ENCODE measurements at regions not wholly inside any gene's neighbourhood (a gene's known extent, or its start where the extent isn't known, plus 50 kb on each side); places are given as distances from the start of the nearest gene placed in this dataset.

DNA sequence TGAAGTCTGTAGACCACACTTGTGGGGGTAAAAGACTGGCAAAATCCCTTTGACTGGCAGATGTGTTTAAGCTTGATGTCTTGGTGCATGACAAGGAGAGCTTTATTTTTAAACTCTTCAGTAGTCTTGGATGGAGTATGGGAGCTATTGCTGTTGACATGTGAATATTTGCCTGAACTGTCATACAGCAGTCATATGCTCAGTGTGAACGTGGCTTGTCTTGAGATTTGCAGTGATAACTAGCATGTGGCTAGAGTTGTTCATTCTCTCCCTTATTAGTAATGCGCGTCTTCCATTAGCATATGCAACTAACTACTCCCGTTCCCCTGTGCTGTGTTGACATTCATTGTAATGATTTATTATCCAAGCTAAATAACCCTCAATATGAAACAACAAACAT lies 523.6 kb upstream of the WWC1 start:
- no peak for DNase-seq

DNA sequence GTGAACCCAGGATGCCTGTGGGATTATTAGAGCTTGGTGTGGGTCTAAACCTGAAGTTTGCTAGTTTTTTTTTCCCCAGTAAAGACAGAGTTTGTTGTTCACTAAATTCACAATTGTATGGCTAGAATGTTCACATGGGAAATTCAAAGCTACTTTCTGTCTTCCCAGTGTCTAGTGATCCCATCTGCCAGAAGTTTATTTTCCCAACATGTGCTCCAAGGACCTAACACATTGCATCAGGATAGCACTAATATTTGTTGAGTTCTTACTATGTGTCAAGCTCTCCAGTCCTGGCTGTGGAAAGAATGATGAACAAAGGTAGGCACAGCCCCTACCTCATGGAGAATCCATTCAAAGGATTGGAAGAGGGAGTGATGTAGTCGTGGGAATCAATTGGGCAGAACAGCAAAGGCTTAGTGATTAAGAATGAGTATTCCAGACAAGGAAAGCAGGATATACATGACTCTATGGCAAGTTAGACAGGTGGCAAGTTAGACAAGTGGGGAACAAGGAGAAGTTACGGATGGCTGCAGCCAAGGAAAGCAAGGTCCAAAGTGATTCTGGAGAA lies 521.5 kb upstream of the WWC1 start:
- DNase-seq, result no peak

DNA sequence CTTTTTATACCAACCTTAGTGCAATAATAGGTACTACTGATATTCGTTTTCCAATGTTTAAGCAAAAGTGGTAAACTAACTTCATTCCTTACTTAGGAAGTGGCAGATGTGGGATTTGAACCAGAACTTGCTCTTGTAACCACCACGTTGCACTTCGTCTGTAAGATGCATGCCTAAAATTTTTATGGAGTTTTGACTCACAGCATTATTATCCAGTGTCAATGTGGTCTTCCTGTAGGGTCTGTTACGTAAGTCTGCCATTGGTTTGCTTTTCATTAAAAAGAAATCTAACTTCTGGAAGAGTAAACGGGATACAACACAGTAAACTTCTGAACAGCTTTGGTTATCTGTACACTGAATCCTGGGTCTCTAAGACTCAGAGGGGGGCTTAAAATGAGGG lies 521.0 kb upstream of the WWC1 start:
- no peak for DNase-seq

DNA sequence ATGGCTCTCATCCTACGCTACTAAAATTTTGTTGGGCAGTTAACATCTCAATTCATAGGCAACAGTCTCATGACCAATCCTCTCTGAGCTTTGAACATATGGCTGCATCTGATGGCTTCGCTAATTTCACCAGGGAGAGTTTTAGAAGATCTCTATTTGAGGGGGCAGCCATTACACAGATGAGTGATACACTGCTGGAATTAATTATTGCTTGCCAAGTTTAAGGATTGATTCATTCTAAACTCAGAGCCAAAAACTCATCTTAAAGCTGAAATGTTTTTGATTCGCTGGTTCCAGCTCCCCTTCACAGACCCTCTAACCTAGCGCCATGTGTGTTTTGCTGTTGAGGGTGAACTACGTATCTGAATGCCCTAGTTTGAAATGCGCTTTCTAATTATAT lies 519.9 kb upstream of the WWC1 start:
- DNase-seq, result no peak

DNA sequence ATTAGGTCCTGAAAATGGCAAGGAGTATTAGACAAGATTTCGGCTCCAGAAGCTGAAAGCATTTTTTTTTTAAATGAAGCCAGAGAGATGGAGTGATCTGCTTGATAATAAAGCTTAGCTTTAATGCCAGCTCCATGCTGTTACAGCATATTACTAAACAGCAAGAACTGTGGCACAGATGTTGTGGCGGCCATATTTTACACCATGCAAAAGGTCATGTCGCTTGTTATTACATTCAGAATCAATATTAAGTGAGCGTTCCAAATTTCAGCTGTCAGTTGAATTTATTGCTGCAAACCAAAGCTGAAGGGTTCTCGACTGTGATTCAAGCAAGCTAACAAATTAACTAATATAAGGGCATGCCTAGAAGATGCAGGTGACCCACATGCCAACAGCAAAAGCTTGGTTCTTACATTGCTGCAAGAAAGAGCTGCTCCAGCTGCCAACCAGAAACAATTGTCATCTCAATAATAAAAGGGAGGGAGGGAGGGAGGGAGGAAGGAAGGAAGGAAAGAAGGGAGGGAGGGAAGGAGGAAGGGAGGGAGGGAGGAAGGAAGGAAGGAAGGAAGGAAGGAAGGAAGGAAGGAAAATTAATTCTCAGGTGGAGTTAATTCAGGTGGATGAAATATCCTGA lies 517.7 kb upstream of the WWC1 start:
- DNase-seq, result no peak

DNA sequence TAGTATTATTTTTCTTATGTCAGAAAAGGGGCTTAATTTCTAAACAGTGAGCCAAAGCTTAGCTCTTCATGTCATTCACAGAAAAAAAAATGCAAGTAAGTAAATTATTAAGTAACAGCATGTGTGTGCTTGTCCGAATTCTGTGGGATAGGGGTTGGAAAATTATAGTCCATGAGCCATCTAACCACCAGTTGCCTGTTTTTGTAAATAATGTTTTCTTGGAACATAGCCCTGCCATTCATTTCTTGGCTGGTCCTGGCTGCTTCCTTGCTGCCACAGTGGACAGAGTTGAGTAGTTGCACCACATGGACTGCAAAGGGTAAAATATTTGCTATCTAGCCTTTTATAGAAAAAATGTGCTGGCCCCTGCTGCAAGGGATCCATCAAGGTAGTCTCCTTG lies 513.7 kb upstream of the WWC1 start:
- no peak for DNase-seq

DNA sequence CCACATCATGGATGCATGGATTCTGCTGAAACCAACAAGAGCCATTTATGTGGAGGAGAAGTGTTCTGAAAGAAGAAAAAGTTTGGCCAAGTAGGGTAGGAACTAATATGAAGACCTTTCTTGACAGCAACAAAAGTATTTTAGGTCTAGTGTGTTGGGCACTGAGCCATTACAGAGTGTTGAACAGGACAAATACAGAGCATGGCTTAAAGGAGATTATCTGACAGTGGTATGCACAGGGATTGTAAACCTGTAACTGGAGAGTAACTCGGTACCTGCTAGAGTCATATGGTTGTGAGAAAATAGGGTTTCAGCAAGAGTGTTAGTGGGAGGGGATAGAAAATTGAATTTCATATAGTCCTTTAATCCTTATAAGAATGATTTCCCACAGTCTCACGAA lies 513.2 kb upstream of the WWC1 start:
- DNase-seq, result no peak

DNA sequence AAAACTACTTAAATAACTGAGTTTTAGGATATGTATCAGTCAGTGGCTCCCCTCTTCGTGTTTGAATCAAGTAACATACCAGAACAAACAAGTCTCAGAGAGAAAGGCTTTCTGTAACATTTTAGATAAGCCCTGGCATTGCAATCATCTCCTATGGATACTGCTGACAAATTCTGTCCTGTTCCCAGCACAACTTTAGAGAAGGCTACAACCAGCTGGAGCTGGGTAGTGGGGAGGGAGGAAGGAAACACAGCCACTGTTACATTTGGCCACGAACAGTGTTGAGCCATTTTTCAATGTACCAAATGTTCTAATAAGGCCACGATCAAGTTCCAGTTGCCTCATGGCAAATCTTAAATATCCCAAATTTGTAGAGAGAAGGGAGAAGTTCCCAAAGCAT lies 511.8 kb upstream of the WWC1 start:
- no peak for DNase-seq

DNA sequence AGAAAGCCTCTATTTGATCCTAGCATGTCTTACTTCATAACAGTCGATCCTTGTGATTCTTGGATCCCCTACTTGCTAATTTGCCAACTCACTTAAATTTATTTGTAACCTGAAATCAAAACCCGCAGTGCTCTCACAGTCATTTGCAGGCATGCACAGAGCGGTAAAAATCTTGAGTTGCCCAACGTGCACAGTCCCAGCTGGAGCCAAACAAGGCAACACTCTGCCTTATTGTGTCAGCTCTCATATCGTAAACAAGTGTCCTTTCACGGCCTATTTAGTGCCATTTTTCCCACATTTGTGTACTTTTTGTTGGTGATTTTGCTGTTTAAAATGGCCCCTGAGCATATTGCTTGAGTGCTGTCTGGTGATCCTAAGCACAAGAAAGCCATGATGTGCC lies 511.3 kb upstream of the WWC1 start:
- DNase-seq, result no peak

DNA sequence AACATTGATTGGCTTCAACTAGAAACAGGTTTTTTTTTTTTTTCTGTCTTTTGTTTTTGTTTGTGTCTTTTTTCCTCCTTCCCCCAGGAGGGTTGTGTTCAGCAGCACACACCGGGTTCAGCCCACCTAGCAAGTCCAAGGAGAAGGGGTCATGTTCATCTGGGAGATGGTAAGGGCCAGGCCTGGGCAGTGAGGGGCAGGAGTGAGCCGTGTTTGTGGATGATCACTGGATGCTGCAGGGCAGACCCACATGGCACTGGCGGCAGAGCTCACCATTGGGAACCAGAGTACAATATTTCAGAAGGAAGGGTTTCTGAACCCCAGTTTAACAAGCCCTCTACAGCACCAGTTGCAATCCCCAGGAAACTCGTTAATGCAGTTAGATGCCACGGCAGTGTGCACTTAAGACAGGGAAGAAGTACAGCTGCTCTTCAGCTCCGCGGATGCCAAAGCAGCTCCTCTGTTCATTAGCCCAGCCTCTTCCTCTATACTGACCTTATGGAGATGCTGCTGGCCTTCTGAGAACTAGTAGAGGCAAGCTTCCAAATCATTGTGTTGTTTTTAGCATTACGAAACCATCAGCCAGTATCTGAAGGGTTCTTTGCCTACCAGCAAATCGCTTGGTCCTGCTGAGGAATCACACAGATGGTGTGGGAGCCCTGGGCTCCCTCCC lies 508.2 kb upstream of the WWC1 start:
- DNase-seq, result no peak

DNA sequence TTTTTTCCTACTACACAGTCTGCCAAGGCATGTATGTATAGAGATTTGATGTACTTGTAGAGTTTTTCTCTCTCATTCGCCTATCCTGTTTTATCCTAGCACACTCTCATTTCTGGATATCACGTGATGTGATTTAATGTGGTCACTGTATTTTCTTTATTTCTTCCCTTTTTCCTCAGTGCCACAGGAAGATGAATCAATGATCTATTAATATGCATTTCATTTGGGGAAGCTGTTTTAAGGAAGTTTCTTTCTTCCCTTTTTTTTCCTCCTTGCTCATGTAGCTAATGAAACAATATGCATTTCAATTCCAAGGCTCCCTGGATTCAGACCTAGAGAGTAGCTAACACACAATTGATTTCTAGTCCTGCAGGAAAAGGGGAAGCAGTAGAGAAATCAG lies 506.3 kb upstream of the WWC1 start:
- DNase-seq, result no peak

DNA sequence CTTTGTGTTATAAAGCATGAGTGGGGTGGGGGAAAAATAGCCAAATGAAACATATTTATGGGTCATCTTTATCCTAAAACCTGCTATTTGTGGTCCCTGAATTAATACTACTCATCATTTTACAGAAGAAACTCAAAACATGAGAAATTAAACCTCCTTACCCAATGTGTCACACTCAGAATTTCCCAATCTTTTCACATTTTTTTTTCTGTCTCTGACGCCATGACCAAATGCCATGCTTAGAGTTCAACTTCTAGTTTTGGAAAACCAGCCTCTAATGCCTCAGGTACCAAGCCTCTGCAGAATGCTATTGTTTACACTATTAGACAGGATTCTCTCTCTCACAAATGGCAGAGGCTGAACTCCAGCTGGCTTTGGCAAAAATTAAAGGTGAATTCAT lies 505.5 kb upstream of the WWC1 start:
- no peak for DNase-seq

DNA sequence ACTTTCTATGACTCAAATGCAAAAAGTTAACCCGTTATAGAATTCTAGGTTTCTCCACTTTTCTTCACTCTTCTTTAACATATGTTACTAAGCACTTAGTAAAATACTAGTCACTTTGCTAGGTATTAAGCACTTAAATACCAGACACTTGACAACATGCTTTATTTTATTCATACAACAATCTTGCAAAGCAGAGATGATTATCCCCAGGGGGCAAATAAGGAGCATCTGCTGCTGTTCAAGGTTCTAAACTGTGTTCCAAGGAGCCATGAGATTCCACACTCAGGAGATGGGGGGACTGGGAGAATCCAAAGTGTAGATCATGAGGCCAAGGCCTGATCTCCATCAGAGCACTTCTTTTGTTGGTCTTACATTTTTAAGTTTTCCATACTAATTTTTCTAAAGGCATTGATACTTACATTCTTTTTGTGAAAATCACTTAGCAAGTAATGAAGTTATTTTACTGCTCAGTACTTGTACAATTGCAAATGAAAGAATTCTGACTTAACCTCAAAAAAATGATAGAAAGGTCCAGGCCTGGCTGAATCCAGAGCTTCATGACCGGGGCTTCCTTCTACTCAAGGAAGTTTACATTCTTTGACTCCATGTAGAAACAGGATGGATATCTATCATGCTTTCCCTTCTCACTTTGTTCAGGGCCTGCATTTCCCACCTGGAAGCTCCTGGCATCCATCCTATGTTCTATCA lies 504.4 kb upstream of the WWC1 start:
- no peak for DNase-seq

DNA sequence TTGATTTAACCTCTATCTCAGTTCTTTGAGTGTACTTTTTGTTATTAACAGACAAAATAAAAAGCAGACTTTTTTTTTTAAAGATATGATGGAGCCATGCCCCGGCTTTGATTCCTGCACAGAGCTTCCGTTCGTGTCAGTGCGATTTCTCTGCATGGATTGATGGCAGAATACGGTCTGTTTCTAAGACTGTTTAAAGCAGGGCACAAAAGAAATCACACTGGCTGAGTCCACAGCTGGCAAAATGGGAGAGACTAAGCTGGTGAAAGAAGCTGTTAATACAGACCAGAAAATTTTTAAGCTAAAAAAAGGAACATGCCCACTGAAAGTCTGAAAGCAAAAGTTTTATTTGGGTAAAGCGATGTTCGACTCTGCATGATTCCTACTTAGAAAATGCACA lies 501.4 kb upstream of the WWC1 start:
- no peak for DNase-seq

DNA sequence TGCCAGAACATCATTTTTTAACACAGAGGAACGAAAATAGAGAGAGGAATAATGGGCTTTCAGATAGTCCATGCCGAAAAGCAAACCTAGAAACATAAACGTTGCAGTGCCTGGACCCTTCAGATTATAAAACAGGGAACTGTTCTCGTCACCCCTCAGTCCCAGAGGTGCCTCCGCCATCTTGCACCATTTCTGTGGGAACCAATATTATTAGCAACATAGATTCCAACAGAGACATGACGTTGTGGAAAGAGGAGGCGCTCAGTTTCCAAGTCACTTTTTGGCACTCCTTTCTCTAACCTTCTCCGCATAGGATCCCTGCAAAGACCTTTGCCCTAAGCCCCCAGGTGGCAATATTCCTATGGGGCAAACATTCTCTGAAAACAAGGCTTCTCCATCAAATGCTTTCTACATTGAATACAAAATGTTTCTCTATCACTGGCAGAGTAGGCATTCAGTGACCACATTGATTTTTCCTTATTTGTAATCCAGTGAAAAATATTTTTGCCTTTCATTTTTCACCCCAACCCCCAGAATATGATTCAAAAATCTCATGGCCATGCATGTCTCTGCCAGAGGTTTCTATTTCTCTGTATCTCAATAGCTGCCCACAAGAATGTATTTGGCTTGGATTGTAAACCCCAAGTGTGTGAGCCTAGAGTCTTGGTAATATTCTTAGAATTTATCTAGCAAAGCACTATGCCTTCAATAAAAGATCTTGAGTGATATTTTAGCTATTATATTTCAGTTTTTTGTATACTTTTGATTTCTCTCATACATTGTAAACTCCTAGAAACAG lies 500.8 kb upstream of the WWC1 start:
- DNase-seq, result no peak

DNA sequence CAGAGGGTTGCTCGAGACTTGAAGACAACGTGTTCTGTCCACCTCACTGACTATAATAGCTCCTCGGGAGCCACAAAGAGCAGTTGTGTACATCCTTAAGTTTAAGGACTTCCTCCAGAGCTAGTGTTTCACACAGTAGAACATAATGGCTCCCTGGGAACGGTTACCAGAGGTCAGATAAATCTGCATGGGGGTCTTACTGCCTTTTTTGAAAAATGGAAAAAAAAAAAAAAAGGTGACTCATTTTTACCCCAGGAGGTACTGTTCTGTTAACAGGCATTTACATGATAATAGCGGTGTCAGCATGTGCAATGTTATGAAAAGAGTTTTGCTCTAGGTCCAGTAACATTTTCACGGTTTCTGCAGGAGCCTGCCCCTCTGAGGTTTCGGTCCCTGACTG lies 498.9 kb upstream of the WWC1 start:
- DNase-seq, result no peak

DNA sequence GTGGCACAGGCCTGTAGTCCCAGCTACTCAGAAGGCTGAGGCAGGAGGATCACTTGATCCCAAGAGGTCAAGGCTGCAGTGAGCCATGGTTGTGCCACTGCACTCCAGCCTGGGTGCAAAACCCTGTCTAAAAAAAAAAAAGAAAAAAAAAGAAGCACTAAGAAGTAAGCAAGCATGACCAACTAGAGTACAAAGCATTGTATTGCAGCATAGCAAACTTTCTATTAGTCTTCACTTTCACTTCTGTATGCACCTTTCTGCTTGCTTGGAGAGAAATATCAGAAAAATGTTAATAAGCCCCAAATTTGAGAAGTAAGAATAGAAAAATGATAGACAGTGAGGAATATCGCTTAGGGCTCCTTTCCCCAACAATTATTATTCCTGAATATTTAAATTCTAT lies 497.7 kb upstream of the WWC1 start:
- DNase-seq, result no peak

DNA sequence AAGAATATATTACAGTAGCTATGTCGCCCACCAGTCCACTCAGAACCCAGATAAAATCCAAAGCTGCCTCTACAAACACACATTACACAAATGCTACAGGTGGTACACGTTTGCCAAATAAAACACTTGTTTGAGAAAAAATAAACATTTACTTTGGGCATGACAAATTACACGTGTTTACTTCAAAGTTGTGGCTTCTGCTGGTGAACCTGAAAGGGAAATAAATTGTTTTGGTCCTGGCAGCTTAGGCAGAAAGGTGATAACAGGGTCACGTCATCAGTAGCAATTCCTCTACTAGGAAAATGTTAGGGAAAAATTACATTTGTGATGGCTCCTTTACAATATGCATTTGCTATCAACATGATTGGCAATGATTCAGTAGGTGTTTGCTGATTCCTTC lies 497.3 kb upstream of the WWC1 start:
- DNase-seq, result no peak

DNA sequence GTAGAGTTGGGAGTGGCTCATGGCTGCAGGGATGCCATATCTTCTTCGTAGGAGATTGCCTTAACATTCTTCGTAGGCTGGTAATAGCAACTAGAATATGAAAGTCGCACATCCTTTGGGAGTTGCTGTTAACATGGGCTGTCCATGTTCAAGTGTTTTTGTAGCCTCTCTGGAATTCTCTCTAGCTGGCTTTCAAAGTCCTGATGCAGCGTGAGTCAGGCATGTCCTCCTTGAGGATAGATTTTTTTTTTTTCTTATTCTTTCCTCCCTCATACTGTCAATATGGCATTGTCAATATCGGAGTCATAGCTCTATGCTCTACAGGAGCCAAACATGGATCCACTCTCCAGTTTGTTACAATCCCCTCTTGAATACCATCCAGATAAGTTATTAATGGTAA lies 494.8 kb upstream of the WWC1 start:
- no peak for DNase-seq

DNA sequence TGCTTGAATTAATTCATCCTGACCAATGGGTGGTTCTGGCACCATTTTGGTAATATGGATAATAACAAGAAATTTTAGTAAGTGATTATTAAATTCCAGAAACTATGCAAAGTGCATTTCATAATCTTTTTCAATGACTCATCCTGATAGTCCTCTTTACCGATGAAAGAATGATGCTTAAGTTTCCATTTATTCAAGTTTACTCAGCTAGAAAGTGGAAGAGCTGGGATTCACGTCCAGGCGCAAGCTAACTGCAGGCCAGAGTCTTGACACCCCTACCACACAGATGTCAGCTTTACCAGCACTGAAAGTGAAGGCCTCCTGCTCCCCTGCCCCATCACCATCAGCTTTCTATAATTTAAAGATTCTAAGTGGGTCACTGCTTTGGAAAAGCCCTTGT lies 493.5 kb upstream of the WWC1 start:
- no peak for DNase-seq

DNA sequence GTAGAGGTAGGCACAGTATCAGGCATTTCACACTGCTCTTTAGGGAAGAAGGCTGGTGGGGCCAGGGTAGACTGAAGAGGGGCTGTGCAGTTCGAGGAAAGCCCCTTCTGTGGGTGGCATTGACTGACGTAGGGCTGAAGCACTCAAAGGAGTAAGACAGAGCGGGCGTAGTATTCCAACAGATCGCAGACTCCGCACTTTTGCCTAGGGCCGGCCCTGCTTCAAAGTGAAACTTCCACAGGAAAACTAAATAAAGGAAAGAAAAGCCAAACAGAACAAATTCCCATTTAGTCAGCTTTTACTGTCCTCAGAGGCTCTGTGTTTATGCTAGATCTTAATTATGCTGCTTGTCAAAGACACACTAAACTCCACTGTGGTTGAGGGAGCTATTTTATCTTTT lies 493.0 kb upstream of the WWC1 start:
- no peak for DNase-seq

DNA sequence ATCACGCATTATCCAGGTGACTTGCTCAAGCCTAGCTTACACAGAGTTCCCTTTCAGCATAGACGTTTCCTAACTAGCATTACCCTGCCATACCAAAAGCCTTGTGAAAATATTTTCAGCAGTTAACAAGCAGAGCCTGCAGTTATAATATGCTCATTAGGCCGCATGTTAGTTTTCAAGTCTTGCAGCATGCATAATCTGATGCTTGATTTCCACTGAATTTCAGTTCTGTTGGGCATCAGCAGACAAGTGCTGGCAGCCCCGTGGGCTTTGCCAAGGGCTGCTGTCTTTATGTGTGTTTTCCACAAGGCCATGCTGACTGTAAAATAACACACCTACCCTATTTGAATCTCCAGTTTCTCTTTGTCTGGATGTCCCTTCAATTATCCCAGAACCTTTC lies 491.0 kb upstream of the WWC1 start:
- no peak for DNase-seq

DNA sequence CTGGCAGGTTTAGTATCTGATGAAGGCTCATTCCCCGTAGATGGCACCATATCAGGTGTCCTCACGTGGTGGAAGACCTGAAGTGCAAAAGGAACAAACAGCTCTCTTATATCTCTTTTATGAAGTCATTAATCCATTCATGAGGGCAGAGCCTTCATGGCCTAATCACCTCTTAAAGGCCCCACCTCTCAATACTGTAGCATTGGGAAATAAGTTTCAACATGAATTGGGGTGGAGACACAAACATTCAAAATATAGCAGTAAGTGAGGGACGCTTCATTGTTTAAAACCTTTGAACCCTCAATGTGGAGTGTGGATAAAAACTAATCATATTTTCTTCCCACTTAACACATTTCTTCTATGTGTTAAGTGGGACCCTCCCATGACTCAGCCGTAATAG lies 489.4 kb upstream of the WWC1 start:
- DNase-seq, result no peak
